ENCODE measurements at regions not wholly inside any gene's neighbourhood (a gene's known extent, or its start where the extent isn't known, plus 50 kb on each side); places are given as distances from the start of the nearest gene placed in this dataset.

GRCh38 chr19:20320191-20320590 lies 153.2 kb downstream of the ZNF486 start:
- H3K9ac ChIP-seq (ENCODE audit: insufficient read depth in 1 of 2, low read length in 2 of 2) = no peak overlapping the region
- no peak for ATAC-seq (ENCODE audit: insufficient read depth, low FRiP score)
- no peak overlapping the region for H3K4me3 ChIP-seq
- no peaks in the 10 kb centered on the region for H3K27me3 ChIP-seq (ENCODE audit: control insufficient read depth in 3 of 3, insufficient read depth in 3 of 3, low read length in 2 of 3)
- H3K27ac ChIP-seq (ENCODE audit: low read depth in 1 of 2, low read length in 1 of 2) = no peak overlapping the region
- 84 to 87% methylated on average over 1 of the region's 1 CpG for WGBS, 2 donors
- no peak for DNase-seq
- H3K9me3 ChIP-seq (ENCODE audit: control insufficient read depth in 4 of 4, insufficient read depth in 3 of 4, low read length in 3 of 4) = peaks cover 0 to 5% (median 2%) of the 10 kb centered on the region in 4 donors
- no peaks in the 10 kb centered on the region for H3K36me3 ChIP-seq (ENCODE audit: control insufficient read depth in 4 of 4, insufficient read depth in 4 of 4, low read length in 4 of 4)
- no peak for TF ChIP-seq CTCF (IDR thresholded peaks at IDR 0.05; ENCODE audit: control extremely low read depth, extremely low read depth)
- no peaks in the 10 kb centered on the region for H3K4me1 ChIP-seq (ENCODE audit: control insufficient read depth in 5 of 5, insufficient read depth in 5 of 5, low read length in 5 of 5)

DNA sequence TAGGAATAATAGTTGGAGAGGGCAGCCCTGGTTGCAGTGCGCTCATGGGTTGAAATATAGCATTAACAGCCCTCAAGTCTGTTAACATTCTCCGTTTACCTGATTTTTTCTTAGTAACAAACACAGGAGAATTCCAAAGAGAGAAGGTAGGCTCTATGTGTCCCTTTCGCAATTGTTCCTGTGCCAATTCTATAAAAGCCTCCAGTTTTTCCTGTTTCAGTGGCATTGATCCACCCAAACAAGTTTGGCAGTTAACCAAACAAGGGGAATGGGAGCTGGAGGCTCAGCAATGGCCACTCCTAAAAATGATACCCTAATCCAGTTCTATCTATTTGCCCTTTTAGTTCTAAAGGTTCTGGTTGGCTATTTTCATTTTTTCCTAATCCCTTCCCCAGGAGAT lies 151.6 kb downstream of the ZNF486 start:
- peak in 1 of 3 donors; percentile 7 for DNase-seq

DNA sequence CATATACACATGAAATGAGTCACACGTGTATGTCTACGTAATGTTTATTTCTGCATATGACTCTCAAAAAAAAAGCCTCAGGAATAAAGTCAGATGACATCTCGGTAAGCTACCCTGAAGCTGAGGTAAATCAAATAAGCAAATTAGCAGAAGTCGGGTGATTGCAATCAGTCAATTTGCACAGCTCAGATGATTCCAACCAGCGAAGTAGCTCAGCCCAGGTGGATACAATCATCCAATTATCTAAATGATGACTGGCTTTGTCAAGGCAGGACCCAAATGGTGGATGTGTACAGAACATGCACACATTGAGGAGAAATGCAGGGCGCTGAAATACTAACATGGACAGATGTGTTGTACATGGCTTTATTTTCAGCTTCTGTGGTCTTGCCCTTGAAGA lies 148.5 kb downstream of the ZNF486 start:
- Histone ChIP-seq H3K27ac (ENCODE audit: low read depth in 1 of 2, low read length in 1 of 2) (no peak overlapping the region), H3K9ac (ENCODE audit: insufficient read depth in 1 of 2, low read length in 2 of 2) (no peak overlapping the region), H3K9me3 (ENCODE audit: control insufficient read depth in 4 of 4, insufficient read depth in 3 of 4, low read length in 3 of 4) (peaks cover 0 to 5% (median 0%) of the 10 kb centered on the region in 4 donors), H3K4me3 (no peak overlapping the region), H3K27me3 (ENCODE audit: control insufficient read depth in 3 of 3, insufficient read depth in 3 of 3, low read length in 2 of 3) (no peaks in the 10 kb centered on the region), H3K4me1 (ENCODE audit: control insufficient read depth in 5 of 5, insufficient read depth in 5 of 5, low read length in 5 of 5) (no peaks in the 10 kb centered on the region), H3K36me3 (ENCODE audit: control insufficient read depth in 4 of 4, insufficient read depth in 4 of 4, low read length in 4 of 4) (no peaks in the 10 kb centered on the region)
- WGBS, 2 donors = 80 to 89% methylated on average over 6 of the region's 6 CpGs
- ATAC-seq (ENCODE audit: insufficient read depth, low FRiP score) (no peak), DNase-seq (no peak)
- TF ChIP-seq CTCF (IDR thresholded peaks at IDR 0.05; ENCODE audit: control extremely low read depth, extremely low read depth) = no peak

More for the DNA sequence above, 151.6 kb downstream of the ZNF486 start:
- no peak for ATAC-seq (ENCODE audit: insufficient read depth, low FRiP score)
- TF ChIP-seq CTCF (IDR thresholded peaks at IDR 0.05; ENCODE audit: control extremely low read depth, extremely low read depth) = no peak
- Histone ChIP-seq H3K36me3 (ENCODE audit: control insufficient read depth in 4 of 4, insufficient read depth in 4 of 4, low read length in 4 of 4) (no peaks in the 10 kb centered on the region), H3K4me3 (no peak overlapping the region), H3K9ac (ENCODE audit: insufficient read depth in 1 of 2, low read length in 2 of 2) (no peak overlapping the region), H3K4me1 (ENCODE audit: control insufficient read depth in 5 of 5, insufficient read depth in 5 of 5, low read length in 5 of 5) (no peaks in the 10 kb centered on the region), H3K27ac (ENCODE audit: low read depth in 1 of 2, low read length in 1 of 2) (no peak overlapping the region), H3K27me3 (ENCODE audit: control insufficient read depth in 3 of 3, insufficient read depth in 3 of 3, low read length in 2 of 3) (no peaks in the 10 kb centered on the region), H3K9me3 (ENCODE audit: control insufficient read depth in 4 of 4, insufficient read depth in 3 of 4, low read length in 3 of 4) (peaks cover 0 to 7% (median 2%) of the 10 kb centered on the region in 4 donors)
- WGBS, 2 donors = 74% methylated on average over 3 of the region's 3 CpGs

GRCh38 chr19:20313894-20314293 lies 146.9 kb downstream of the ZNF486 start:
- Histone ChIP-seq H3K4me1 (ENCODE audit: control insufficient read depth in 5 of 5, insufficient read depth in 5 of 5, low read length in 5 of 5) (no peaks in the 10 kb centered on the region), H3K9me3 (ENCODE audit: control insufficient read depth in 4 of 4, insufficient read depth in 3 of 4, low read length in 3 of 4) (peaks cover 0 to 5% (median 0%) of the 10 kb centered on the region in 4 donors), H3K4me3 (no peak overlapping the region), H3K9ac (ENCODE audit: insufficient read depth in 1 of 2, low read length in 2 of 2) (no peak overlapping the region), H3K36me3 (ENCODE audit: control insufficient read depth in 4 of 4, insufficient read depth in 4 of 4, low read length in 4 of 4) (no peaks in the 10 kb centered on the region), H3K27ac (ENCODE audit: low read depth in 1 of 2, low read length in 1 of 2) (no peak overlapping the region), H3K27me3 (ENCODE audit: control insufficient read depth in 3 of 3, insufficient read depth in 3 of 3, low read length in 2 of 3) (no peaks in the 10 kb centered on the region)
- DNase-seq (no peak), ATAC-seq (ENCODE audit: insufficient read depth, low FRiP score) (no peak)
- 86 to 91% methylated on average over 5 of the region's 5 CpGs for WGBS, 2 donors
- no peak for TF ChIP-seq CTCF (IDR thresholded peaks at IDR 0.05; ENCODE audit: control extremely low read depth, extremely low read depth)

Measured in lung (tissue), 11 donors.